HG03097 (cell line): ENCODE measurements at regions not wholly inside any gene's neighbourhood (a gene's known extent, or its start where the extent isn't known, plus 50 kb on each side); places are given as distances from the start of the nearest gene placed in this dataset.
"Not testable (repeated sequence)": the region's sequence is repeated elsewhere in the genome, so short reads cannot be mapped to it uniquely, and the experiment has no call there.

Experiments used
- ATAC-seq: cut with Tn5 transposase; IDR thresholded peaks from one replicate; pipeline ENCODE4 v1.9.1; 2021; ENCODE audit not compliant: unreplicated experiment, low FRiP score

- ATAC-seq, result not testable (repeated sequence)
Measured at GRCh38 chr12:76292891-76293290, 55.3 kb downstream of the BBS10 start.

DNA sequence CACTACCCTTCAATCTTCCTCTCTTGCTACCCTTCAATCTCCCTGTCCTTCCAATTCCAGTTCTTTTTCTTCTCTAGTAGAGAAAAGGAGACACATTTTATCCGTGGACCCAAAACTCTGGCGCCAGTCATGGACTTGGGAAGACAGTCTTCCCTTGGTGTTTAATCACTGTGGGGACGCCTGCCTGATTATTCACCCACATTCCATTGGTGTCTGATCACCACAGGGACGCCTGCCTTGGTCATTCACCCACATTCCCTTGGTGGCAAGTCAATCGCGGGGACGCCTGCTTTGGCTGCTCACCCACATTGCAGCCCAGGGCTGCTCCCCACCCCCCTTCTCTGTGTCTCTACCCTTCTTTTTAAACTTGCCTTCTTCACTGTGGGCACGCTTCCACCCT is 55.9 kb downstream of the BBS10 start:
- not testable (repeated sequence) for ATAC-seq

GRCh38 chr12:76290963-76291859 is 57.0 kb downstream of the BBS10 start:
- no peak for ATAC-seq

- ATAC-seq, result no peak
Measured at GRCh38 chr12:76288218-76288617, 60.0 kb downstream of the BBS10 start.

DNA sequence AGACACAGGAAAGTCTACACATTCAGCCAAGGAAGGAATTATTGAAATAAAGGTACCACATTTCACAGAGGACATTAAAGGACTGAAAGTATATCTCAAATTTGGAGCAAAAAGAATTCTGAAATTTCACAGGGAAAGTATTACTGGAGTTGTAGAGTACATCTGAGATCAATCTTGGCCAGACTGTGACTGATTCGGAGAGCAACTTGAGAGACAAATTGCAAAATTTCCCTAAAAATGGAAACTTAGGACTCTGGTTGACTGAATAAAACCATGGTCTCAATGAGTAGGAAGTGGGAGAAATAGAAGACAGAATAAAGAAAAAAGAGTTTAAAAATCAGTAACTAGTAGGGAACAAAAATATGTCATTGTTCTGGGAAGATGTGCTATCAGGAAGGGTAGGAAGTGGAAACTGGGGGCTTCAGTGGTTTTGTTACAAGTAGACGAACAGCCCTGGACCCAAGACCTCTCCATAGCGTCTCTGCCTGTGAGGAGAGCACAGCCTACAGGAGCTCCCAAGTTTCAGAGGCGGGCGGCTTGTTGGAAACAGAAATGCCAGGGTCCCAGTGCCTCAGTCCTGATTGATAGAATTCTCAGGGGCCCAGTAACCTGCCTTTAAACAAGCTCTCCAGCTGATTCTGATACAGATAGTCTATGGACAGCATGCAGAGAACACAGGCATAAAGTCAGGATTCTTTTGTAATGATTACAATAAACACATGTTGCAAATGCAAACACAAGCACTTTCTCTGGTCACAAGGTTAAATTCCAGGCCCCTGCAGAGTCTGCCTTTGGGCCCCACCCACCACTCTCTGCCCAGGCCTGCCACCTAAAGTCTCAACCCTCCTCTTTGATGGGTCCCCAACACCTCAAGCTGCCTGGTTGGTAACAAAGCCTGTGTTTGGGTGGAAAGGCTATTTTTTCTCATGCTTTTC is 63.1 kb downstream of the BBS10 start:
- ATAC-seq, result no peak

GRCh38 chr12:76282744-76283143 is 65.5 kb downstream of the BBS10 start:
- ATAC-seq, result no peak

GRCh38 chr12:76277480-76277879 is 70.7 kb downstream of the BBS10 start:
- ATAC-seq, result no peak

GRCh38 chr12:76276499-76277151 is 71.6 kb downstream of the BBS10 start:
- no peak for ATAC-seq

DNA sequence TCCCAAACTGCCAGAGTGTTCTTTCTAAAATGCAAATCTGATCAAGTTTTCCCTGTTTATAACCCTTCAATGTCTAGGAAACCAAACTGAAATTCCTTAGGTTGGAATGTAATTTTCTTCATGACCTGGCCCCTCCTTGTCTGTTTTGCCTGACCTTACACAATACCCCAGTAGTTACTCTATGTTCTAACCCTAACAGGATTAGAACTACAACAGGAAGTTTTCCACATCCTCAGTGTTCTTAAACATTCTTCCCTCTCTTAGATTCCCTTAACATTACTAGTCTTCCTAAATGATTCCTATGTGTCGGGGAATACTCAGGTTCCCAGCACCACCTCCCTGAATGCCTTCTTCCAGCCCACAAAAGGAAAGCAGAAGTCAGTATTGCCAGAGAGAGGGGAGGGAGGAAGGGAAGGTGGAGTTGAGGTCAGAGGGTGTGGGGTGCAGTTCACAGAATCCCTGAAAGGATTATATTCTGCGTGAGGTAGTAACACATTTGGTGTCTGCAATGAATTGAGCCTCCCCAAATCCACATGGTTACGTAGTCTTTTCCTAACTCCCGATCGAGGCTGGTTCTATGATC is 72.6 kb downstream of the BBS10 start:
- ATAC-seq, result no peak

- no peak for ATAC-seq
Measured at GRCh38 chr12:76274420-76275083, 73.7 kb downstream of the BBS10 start.

DNA sequence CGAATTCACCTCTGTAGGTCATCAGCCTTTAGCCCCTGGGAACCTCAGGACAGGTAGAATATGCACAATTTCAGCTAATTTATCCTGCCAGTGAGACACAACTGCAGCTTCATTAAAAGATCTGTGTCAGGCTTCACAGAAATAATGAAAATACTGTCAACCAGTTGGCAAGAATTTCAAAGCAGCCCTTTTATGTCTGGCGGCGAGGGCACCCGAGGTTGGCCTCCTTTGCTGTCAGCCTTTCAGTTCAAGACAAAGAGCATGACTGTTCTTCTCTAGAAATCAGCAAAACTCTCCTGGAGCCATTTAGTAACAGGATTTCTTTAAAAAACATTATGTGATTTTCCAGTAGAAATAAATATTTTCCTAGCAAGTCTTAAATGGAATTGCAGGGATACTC is 75.9 kb downstream of the BBS10 start:
- ATAC-seq, result no peak

DNA sequence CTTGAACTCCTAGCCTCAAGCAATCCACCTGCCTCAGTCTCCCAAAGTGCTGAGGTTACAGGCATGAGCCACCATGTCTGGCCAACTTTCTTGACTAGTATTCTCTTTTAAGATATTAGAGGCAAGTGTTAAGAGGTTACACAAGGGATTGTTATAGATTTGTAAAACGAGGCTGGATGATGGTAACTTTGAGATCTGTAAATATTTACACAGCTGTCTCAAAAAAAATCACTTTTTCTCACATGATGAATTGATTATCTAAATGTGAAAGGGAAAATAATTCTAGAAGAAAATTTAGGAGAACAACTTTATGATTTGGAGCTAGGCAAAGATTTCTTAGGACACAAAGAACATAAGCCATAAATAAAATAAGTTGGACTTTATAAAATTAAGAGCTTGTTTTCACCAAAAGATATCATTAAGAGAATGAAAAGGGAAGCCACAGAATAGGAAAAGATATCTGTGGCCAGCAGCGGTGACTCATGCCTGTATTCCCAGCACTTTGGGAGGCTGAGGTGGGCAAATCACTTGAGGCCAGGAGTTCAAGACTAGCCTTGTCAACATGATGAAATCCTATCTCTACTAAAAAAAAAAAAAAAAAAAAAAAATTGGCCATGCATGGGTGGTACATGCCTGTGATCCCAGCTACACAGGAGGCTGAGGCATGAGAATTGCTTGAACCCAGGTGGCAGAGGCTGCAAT is 77.4 kb downstream of the BBS10 start:
- no peak for ATAC-seq

GRCh38 chr12:76268267-76268666 is 79.9 kb downstream of the BBS10 start:
- ATAC-seq, result no peak

- no peak for ATAC-seq
Measured at GRCh38 chr12:76266797-76267196, 81.4 kb downstream of the BBS10 start.

- no peak for ATAC-seq
Measured at GRCh38 chr12:76265424-76266180, 82.6 kb downstream of the BBS10 start.

- no peak for ATAC-seq
Measured at GRCh38 chr12:76264611-76265012, 83.6 kb downstream of the BBS10 start.

DNA sequence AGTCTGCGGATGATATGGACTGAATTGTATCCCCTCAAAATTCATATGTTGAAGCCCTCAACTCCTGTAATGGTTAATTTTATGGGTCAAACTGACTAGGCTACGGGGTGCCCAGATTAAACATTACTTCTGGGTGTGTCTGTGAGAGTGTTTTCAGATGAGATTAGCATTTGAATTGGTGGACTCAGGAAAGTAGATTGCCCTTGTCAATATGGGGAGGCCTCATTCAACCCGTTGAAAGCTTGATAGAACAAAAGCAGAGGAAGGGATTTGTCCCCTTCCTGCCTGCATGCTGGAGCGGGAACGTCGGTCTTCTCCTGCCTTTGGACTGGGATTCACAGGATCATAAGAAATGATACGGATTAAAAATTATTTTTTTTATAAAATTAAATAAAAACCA is 84.5 kb downstream of the BBS10 start:
- ATAC-seq, result no peak

DNA sequence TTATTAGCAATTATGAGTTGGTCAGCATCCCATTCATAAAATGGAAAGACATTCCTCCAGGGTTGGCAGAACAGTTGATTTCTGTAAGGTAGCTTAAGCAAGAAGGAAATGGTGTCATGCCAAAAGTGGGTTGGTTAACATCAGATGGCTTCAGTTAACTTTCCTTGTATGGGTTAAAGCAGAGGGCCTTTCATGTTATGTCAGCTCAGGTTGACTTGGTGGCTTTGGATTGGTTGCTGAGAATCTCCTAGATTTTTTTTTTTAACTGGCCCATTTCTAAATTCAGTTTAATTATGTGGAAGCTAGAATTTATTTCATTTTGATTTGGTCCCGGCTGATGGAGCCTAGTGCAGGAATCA is 87.8 kb downstream of the BBS10 start:
- no peak for ATAC-seq
